ENCODE measurements at regions not wholly inside any gene's neighbourhood (a gene's known extent, or its start where the extent isn't known, plus 50 kb on each side); places are given as distances from the start of the nearest gene placed in this dataset.

- peak in 55 of 56 donors; percentile 24 to 98 (median 88) for DNase-seq
Measured at GRCh38 chr5:173557123-173557903, 59.1 kb downstream of the BOD1 start.

GRCh38 chr5:173556142-173557028, 60.1 kb downstream of the BOD1 start:
- peak in 19 of 56 donors; percentile 3 to 57 (median 23) for DNase-seq

- peak in 51 of 56 donors; percentile 20 to 83 (median 59) for DNase-seq
Measured at GRCh38 chr5:173554989-173555705, 61.3 kb downstream of the BOD1 start.

- DNase-seq, result peak in 21 of 56 donors; percentile 1 to 35 (median 19)
Measured at GRCh38 chr5:173554038-173554955, 62.2 kb downstream of the BOD1 start.

GRCh38 chr5:173550641-173551040, 65.8 kb downstream of the BOD1 start:
- no peak for DNase-seq

- no peak for DNase-seq
Measured at GRCh38 chr5:173549644-173550043, 66.8 kb downstream of the BOD1 start.

GRCh38 chr5:173547579-173547978, 68.9 kb downstream of the BOD1 start:
- DNase-seq, result no peak

GRCh38 chr5:173542964-173543363, 73.5 kb downstream of the BOD1 start:
- DNase-seq, result no peak

GRCh38 chr5:173542159-173542558, 74.3 kb downstream of the BOD1 start:
- DNase-seq, result no peak

- DNase-seq, result no peak
Measured at GRCh38 chr5:173538654-173539053, 77.8 kb downstream of the BOD1 start.

GRCh38 chr5:173538018-173538417, 78.4 kb downstream of the BOD1 start:
- no peak for DNase-seq

- no peak for DNase-seq
Measured at GRCh38 chr5:173537228-173537627, 79.2 kb downstream of the BOD1 start.

- DNase-seq, result no peak
Measured at GRCh38 chr5:173535976-173536639, 80.3 kb downstream of the BOD1 start.

- DNase-seq, result no peak
Measured at GRCh38 chr5:173535166-173535975, 81.1 kb downstream of the BOD1 start.

- DNase-seq, result no peak
Measured at GRCh38 chr5:173534664-173535063, 81.8 kb downstream of the BOD1 start.

GRCh38 chr5:173534031-173534430, 82.4 kb downstream of the BOD1 start:
- no peak for DNase-seq

- no peak for DNase-seq
Measured at GRCh38 chr5:173532689-173533250, 83.7 kb downstream of the BOD1 start.

GRCh38 chr5:173531863-173532262, 84.6 kb downstream of the BOD1 start:
- DNase-seq, result no peak

- no peak for DNase-seq
Measured at GRCh38 chr5:173530547-173530946, 85.9 kb downstream of the BOD1 start.

All from nucleus accumbens (tissue), 56 donors.